ENCODE measurements at regions not wholly inside any gene's neighbourhood (a gene's known extent, or its start where the extent isn't known, plus 50 kb on each side); places are given as distances from the start of the nearest gene placed in this dataset.

GRCh38 chr2:175383286-175383685 lies 201.8 kb upstream of the ATP5MC3 start:
- Histone ChIP-seq H3K4ac (replicated peaks; ENCODE audit: insufficient read length, low read depth, low read length) (no peak overlapping the region), H3K4me1 (replicated peaks in 1 of 4; ENCODE audit: control insufficient read depth in 3 of 4, insufficient read depth in 4 of 4, low read length in 3 of 4) (no peaks in the 10 kb centered on the region), H3K23ac (ENCODE audit: insufficient read length) (no peak overlapping the region), H4K8ac (ENCODE audit: extremely low read depth, insufficient read depth, low read length) (no peak overlapping the region), H3K14ac (ENCODE audit: insufficient read length) (no peak overlapping the region), H3K9me3 (ENCODE audit: insufficient read depth in 2 of 2, low read depth in 1 of 2, low read length in 1 of 2) (peaks cover 11 to 24% of the 10 kb centered on the region in 2 experiments), H2BK20ac (ENCODE audit: low read length) (no peak overlapping the region), H4K5ac (ENCODE audit: insufficient read length, low read depth, low read length) (no peak overlapping the region), H3K4me3 (ENCODE audit: extremely low read depth in 1 of 4, insufficient read depth in 2 of 4, low read depth in 3 of 4, low read length in 4 of 4) (no peak overlapping the region), H2BK15ac (ENCODE audit: low read length) (no peak overlapping the region), H3K4me2 (ENCODE audit: insufficient read depth in 1 of 2, low read depth in 2 of 2, low read length in 2 of 2) (no peak overlapping the region), H3K36me3 (ENCODE audit: control insufficient read depth in 2 of 4, insufficient read depth in 4 of 4, low read length in 3 of 4) (no peaks in the 10 kb centered on the region), H3K79me2 (ENCODE audit: control insufficient read depth in 1 of 2, insufficient read depth in 2 of 2, low read length in 2 of 2) (no peaks in the 10 kb centered on the region), H3K9ac (replicated peaks in 1 of 4; ENCODE audit: extremely low read depth in 1 of 4, low read depth in 3 of 4, low read length in 3 of 4) (no peak overlapping the region), H2BK120ac (replicated peaks; ENCODE audit: low read depth, low read length) (no peak overlapping the region), H3K27ac (ENCODE audit: low read depth, low read length) (no peak overlapping the region), H2AFZ (ENCODE audit: low read length) (no peak overlapping the region), H2BK12ac (ENCODE audit: low read depth, low read length) (no peak overlapping the region), H2BK5ac (ENCODE audit: low read depth, low read length) (no peak overlapping the region), H3K56ac (replicated peaks; ENCODE audit: insufficient read length, low read depth, low read length) (no peak overlapping the region), H3K18ac (ENCODE audit: extremely low read depth, low read length) (no peak overlapping the region), H3K23me2 (ENCODE audit: low read depth, low read length) (no peaks in the 10 kb centered on the region), H3K79me1 (ENCODE audit: low read depth, low read length) (no peaks in the 10 kb centered on the region), H4K20me1 (replicated peaks in 1 of 2; ENCODE audit: control insufficient read depth in 1 of 2, insufficient read depth in 2 of 2, low read length in 2 of 2) (no peaks in the 10 kb centered on the region), H3K27me3 (replicated peaks in 1 of 4; ENCODE audit: control insufficient read depth in 3 of 4, extremely low read depth in 1 of 4, insufficient read depth in 3 of 4, low read length in 3 of 4) (no peaks in the 10 kb centered on the region), H4K91ac (replicated peaks; ENCODE audit: insufficient read length, low read length) (no peak overlapping the region), H2AK5ac (ENCODE audit: low read depth, low read length) (no peak overlapping the region)
- CTCF ChIA-PET (ENCODE audit: partially characterized antibody): no interaction called here
- 64% methylated on average over 2 of the region's 2 CpGs; no CpG with 5 or more reads in 1 of the 2 experiments for WGBS, 2 experiments (ENCODE audit: extremely low coverage in 1 of 2, insufficient coverage in 1 of 2, insufficient read length in 1 of 2, insufficient replicate concordance in 2 of 2, low coverage in 1 of 2, low lambda C conversion rate in 2 of 2, missing lambda C conversion rate in 1 of 2)
- POLR2A ChIA-PET (ENCODE audit: partially characterized antibody): no interaction called here
- FAIRE-seq (no peak), DNase-seq (ENCODE audit: low read depth in 1 of 2, low spot score in 2 of 2) (no peak)
- TF ChIP-seq EGR1 (IDR thresholded peaks at IDR 0.05; ENCODE audit: borderline replicate concordance, low read depth, low read length) (no peak), ZNF274 (IDR thresholded peaks at IDR 0.05; ENCODE audit: borderline replicate concordance, extremely low read depth, low read length) (no peak), NRF1 (IDR thresholded peaks at IDR 0.05; ENCODE audit: low read depth, low read length) (no peak), SUZ12 (IDR thresholded peaks at IDR 0.05; ENCODE audit: low read length) (no peak), FOSL1 (IDR thresholded peaks at IDR 0.05; ENCODE audit: insufficient read depth, low read depth, low read length) (no peak), TCF12 (IDR thresholded peaks at IDR 0.05; ENCODE audit: low read depth, low read length) (no peak), TAF1 (IDR thresholded peaks at IDR 0.05; ENCODE audit: low read depth, low read length) (no peak), SP1 (IDR thresholded peaks at IDR 0.05; ENCODE audit: low read depth, low read length) (no peak), CEBPB (IDR thresholded peaks at IDR 0.05; ENCODE audit: low read depth, low read length) (no peak), CBX8 (IDR thresholded peaks at IDR 0.05; ENCODE audit: borderline replicate concordance, low read depth, low read length) (no peak), PHF8 (conservative IDR thresholded peaks at IDR 0.05; ENCODE audit: low read depth, low read length) (no peak), EZH2 (IDR thresholded peaks at IDR 0.05; ENCODE audit: low read depth, low read length, severe bottlenecking) (no peak)

Measured in H1 (cell line).